ENCODE measurements at regions not wholly inside any gene's neighbourhood (a gene's known extent, or its start where the extent isn't known, plus 50 kb on each side); places are given as distances from the start of the nearest gene placed in this dataset.
A peak's percentile ranks its signal among the peaks of the same experiment; 100 is the strongest.

DNA sequence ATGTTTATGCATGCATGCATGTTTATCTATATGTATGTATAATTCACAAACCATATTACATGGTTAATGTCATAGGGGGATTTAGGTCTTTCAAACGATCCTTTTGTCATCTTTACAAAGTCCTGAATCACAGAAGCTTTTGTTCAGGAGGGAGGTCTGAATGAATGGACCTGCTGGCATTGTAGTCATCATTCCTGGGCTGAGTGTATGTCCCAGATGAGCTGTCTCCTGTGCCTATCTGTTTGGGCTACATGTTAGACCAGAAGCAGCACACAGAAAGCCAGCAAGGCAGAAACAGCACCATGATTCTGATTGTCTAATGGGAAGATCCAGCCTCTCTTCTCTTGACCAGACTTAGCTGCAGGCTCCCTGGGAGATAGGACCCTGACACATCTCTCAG lies 69.5 kb downstream of the ADM start:
- Histone ChIP-seq H3K36me3 (ENCODE audit: control insufficient read depth in 3 of 3, insufficient read depth in 2 of 3, low read depth in 1 of 3, low read length in 3 of 3) (no peaks in the 10 kb centered on the region), H3K27me3 (ENCODE audit: control insufficient read depth in 3 of 3, insufficient read depth in 3 of 3, low read length in 3 of 3) (no peaks in the 10 kb centered on the region), H3K27ac (ENCODE audit: low read depth in 1 of 3, low read length in 2 of 3) (no peak overlapping the region), H3K9me3 (ENCODE audit: control insufficient read depth in 2 of 2, insufficient read depth in 1 of 2, low read depth in 1 of 2, low read length in 1 of 2) (no peaks in the 10 kb centered on the region), H3K4me3 (ENCODE audit: low read depth in 1 of 3, low read length in 3 of 3) (no peak overlapping the region), H3K4me1 (ENCODE audit: control insufficient read depth in 3 of 3, insufficient read depth in 2 of 3, low read depth in 1 of 3, low read length in 2 of 3) (peaks cover 0 to 4% (median 0%) of the 10 kb centered on the region in 3 donors)
- FAIRE-seq (no peak), DNase-seq (no peak)
- WGBS, 3 donors: 44 to 67% (median 53%) methylated on average over 1 of the region's 1 CpG

DNA sequence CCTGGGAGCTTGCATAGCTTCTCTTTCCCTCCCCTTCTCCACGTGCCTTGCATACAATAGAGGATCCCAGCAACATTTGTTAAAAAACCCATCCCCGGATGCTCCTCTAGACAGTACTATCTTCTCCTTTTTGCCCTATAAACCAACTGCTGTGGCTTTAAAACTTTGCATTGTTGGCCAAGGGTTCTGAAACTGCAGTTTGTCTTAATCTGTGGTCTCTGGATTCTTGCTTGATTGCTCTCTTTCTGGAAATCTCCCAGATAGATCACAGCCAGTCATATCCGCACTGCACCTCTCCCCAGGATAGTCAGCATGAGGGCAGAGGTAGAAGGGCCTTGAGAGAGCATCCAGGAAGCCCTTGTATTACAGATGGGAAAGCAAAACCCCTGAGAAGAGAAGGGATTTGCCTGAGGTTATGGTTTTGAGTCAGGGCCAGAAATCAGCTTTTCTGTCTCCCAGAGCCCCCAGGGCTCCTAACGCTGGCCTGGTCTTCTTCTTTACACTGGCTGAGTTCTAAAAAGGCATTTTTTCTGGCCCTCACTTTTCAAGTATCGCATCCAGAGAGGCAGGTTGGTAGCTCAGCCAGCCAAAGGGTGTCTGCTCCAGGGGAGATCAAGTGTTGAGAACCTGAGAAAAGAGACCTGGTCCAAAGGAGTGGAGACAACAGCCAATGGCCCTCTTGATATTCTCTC lies 70.6 kb downstream of the ADM start:
- Histone ChIP-seq H3K36me3 (ENCODE audit: control insufficient read depth in 3 of 3, insufficient read depth in 2 of 3, low read depth in 1 of 3, low read length in 3 of 3) (no peaks in the 10 kb centered on the region), H3K27me3 (ENCODE audit: control insufficient read depth in 3 of 3, insufficient read depth in 3 of 3, low read length in 3 of 3) (no peaks in the 10 kb centered on the region), H3K9me3 (ENCODE audit: control insufficient read depth in 2 of 2, insufficient read depth in 1 of 2, low read depth in 1 of 2, low read length in 1 of 2) (no peaks in the 10 kb centered on the region), H3K27ac (ENCODE audit: low read depth in 1 of 3, low read length in 2 of 3) (no peak overlapping the region), H3K4me3 (ENCODE audit: low read depth in 1 of 3, low read length in 3 of 3) (no peak overlapping the region), H3K4me1 (ENCODE audit: control insufficient read depth in 3 of 3, insufficient read depth in 2 of 3, low read depth in 1 of 3, low read length in 2 of 3) (peaks cover 0 to 4% (median 0%) of the 10 kb centered on the region in 3 donors)
- FAIRE-seq (no peak), DNase-seq (no peak)
- WGBS, 3 donors: 66 to 75% (median 71%) methylated on average over 5 of the region's 5 CpGs

DNA sequence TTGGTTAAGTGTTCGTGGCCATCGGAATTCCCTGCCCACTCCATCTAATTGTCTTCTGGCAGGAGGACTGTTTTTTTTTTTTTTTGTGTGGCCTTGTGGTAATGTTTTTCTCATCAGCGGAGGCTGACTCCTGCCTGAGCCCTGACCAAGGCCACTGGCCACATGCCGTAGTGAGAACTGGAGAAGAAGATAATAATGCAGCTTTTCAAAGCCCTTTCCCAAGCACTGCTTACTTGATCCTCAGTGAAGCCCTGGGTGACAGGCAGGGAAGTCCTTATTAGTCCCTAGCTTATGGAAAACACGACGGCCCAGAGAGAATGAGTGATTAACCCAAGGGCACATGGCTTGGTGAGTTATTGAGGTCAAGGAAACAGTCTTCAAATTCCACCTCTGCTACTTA lies 71.2 kb downstream of the ADM start:
- no peak overlapping the region for H3K27ac ChIP-seq (ENCODE audit: low read depth in 1 of 3, low read length in 2 of 3)
- FAIRE-seq (no peak), DNase-seq (no peak)
- no peaks in the 10 kb centered on the region for H3K36me3 ChIP-seq (ENCODE audit: control insufficient read depth in 3 of 3, insufficient read depth in 2 of 3, low read depth in 1 of 3, low read length in 3 of 3)
- 80 to 91% (median 85%) methylated on average over 6 of the region's 6 CpGs for WGBS, 3 donors
- H3K9me3 ChIP-seq (ENCODE audit: control insufficient read depth in 2 of 2, insufficient read depth in 1 of 2, low read depth in 1 of 2, low read length in 1 of 2): no peaks in the 10 kb centered on the region
- no peak overlapping the region for H3K4me3 ChIP-seq (ENCODE audit: low read depth in 1 of 3, low read length in 3 of 3)
- no peaks in the 10 kb centered on the region for H3K27me3 ChIP-seq (ENCODE audit: control insufficient read depth in 3 of 3, insufficient read depth in 3 of 3, low read length in 3 of 3)
- peaks cover 0 to 4% (median 0%) of the 10 kb centered on the region in 3 donors for H3K4me1 ChIP-seq (ENCODE audit: control insufficient read depth in 3 of 3, insufficient read depth in 2 of 3, low read depth in 1 of 3, low read length in 2 of 3)

DNA sequence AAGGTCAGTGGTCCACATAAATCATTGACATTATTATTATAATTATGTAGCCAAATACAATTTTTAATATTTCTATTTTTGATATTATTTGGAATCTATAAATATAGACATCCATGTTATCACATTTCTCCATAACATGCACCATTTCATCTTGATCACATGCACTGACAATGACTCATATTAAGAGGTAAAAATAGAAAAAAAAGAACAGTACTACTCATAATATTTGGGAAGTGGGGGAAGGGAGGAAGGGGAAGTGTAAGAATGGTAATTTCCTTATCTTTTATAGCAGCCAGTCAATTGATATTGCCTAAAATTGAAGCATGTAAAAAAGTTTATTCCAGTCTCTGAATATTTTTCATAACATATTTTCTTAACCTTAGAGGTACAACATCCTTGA lies 72.3 kb downstream of the ADM start:
- Histone ChIP-seq H3K36me3 (ENCODE audit: control insufficient read depth in 3 of 3, insufficient read depth in 2 of 3, low read depth in 1 of 3, low read length in 3 of 3) (no peaks in the 10 kb centered on the region), H3K27ac (ENCODE audit: low read depth in 1 of 3, low read length in 2 of 3) (no peak overlapping the region), H3K9me3 (ENCODE audit: control insufficient read depth in 2 of 2, insufficient read depth in 1 of 2, low read depth in 1 of 2, low read length in 1 of 2) (no peaks in the 10 kb centered on the region), H3K4me1 (ENCODE audit: control insufficient read depth in 3 of 3, insufficient read depth in 2 of 3, low read depth in 1 of 3, low read length in 2 of 3) (peaks cover 0 to 4% (median 0%) of the 10 kb centered on the region in 3 donors), H3K27me3 (ENCODE audit: control insufficient read depth in 3 of 3, insufficient read depth in 3 of 3, low read length in 3 of 3) (no peaks in the 10 kb centered on the region), H3K4me3 (ENCODE audit: low read depth in 1 of 3, low read length in 3 of 3) (no peak overlapping the region)
- DNase-seq (no peak), FAIRE-seq (no peak)

DNA sequence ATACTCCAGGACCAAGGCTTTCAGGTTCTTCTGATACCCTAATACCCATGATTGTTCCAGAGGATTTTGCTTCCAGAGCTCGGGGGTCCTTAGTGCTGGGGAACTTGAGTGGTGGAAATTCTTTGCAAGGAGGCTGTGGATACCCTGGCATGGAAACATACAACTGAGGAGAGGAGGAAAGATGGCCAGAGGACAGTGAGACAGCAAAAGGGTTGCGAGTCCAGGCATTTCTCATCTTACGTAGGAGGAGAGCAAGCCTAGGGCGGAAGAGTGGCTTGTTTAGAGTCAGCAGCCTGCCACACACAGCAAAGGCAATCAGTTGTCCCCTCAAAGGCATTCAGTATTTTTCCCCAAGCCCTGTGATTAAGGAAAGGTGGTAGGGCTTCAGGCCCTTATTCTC lies 73.5 kb downstream of the ADM start:
- Histone ChIP-seq H3K9me3 (ENCODE audit: control insufficient read depth in 2 of 2, insufficient read depth in 1 of 2, low read depth in 1 of 2, low read length in 1 of 2) (no peaks in the 10 kb centered on the region), H3K27ac (ENCODE audit: low read depth in 1 of 3, low read length in 2 of 3) (no peak overlapping the region), H3K36me3 (ENCODE audit: control insufficient read depth in 3 of 3, insufficient read depth in 2 of 3, low read depth in 1 of 3, low read length in 3 of 3) (no peaks in the 10 kb centered on the region), H3K4me1 (ENCODE audit: control insufficient read depth in 3 of 3, insufficient read depth in 2 of 3, low read depth in 1 of 3, low read length in 2 of 3) (peaks cover 0 to 2% (median 0%) of the 10 kb centered on the region in 3 donors), H3K4me3 (ENCODE audit: low read depth in 1 of 3, low read length in 3 of 3) (no peak overlapping the region), H3K27me3 (ENCODE audit: control insufficient read depth in 3 of 3, insufficient read depth in 3 of 3, low read length in 3 of 3) (no peaks in the 10 kb centered on the region)
- DNase-seq: no peak
- FAIRE-seq: no peak
- WGBS, 3 donors: 85 to 92% (median 92%) methylated on average over 4 of the region's 4 CpGs

DNA sequence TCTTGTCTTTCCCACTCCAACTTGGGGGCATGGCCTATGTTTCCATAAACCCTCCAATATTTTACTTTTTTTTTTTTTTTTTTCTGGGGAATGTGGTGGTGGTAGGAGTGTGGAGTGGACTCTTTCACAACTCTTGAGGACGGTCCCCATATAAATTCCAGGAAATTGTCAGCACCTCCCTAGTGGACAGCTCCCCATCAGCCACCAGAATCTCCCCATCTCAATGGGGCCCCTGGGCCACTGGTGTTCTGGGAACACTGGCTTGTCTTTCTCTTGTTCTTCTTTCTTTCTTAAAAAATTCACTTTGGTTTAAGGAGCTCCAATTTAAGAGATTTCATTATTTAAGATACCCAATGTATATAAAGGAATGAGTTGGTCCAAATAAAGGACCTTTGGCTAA lies 74.1 kb downstream of the ADM start:
- 10 to 55% (median 21%) methylated on average over 1 of the region's 1 CpG for WGBS, 3 donors
- Histone ChIP-seq H3K27me3 (ENCODE audit: control insufficient read depth in 3 of 3, insufficient read depth in 3 of 3, low read length in 3 of 3) (no peaks in the 10 kb centered on the region), H3K9me3 (ENCODE audit: control insufficient read depth in 2 of 2, insufficient read depth in 1 of 2, low read depth in 1 of 2, low read length in 1 of 2) (no peaks in the 10 kb centered on the region), H3K36me3 (ENCODE audit: control insufficient read depth in 3 of 3, insufficient read depth in 2 of 3, low read depth in 1 of 3, low read length in 3 of 3) (no peaks in the 10 kb centered on the region), H3K4me1 (ENCODE audit: control insufficient read depth in 3 of 3, insufficient read depth in 2 of 3, low read depth in 1 of 3, low read length in 2 of 3) (no peaks in the 10 kb centered on the region), H3K4me3 (ENCODE audit: low read depth in 1 of 3, low read length in 3 of 3) (no peak overlapping the region), H3K27ac (ENCODE audit: low read depth in 1 of 3, low read length in 2 of 3) (no peak overlapping the region)
- FAIRE-seq: no peak
- DNase-seq: peak; percentile 21 to 53

DNA sequence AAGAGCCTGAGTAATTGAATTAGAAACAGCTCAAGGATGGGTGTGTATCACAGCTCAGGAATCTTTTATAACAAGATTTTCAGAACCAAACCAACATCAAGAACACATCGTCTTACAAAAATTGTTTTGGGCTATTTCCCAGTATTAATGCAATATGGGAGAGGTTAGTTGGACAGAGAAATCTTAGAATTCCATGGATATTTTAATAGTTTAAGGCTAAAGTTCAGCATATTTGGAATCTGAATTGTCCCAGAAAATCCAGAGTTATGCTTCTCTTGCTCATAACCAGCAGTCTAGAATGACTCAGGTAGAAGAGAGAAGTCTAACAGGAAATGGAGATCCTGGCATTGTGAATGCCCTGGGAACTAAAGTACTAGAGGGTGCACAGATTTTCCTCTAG lies 74.6 kb downstream of the ADM start:
- no peaks in the 10 kb centered on the region for H3K27me3 ChIP-seq (ENCODE audit: control insufficient read depth in 3 of 3, insufficient read depth in 3 of 3, low read length in 3 of 3)
- 55 to 71% (median 61%) methylated on average over 1 of the region's 1 CpG for WGBS, 3 donors
- no peaks in the 10 kb centered on the region for H3K9me3 ChIP-seq (ENCODE audit: control insufficient read depth in 2 of 2, insufficient read depth in 1 of 2, low read depth in 1 of 2, low read length in 1 of 2)
- H3K27ac ChIP-seq (ENCODE audit: low read depth in 1 of 3, low read length in 2 of 3): peak overlapping the region in 1 of 3 donors; percentile 18
- no peak overlapping the region for H3K4me3 ChIP-seq (ENCODE audit: low read depth in 1 of 3, low read length in 3 of 3)
- no peak for DNase-seq
- FAIRE-seq: no peak
- H3K36me3 ChIP-seq (ENCODE audit: control insufficient read depth in 3 of 3, insufficient read depth in 2 of 3, low read depth in 1 of 3, low read length in 3 of 3): no peaks in the 10 kb centered on the region
- H3K4me1 ChIP-seq (ENCODE audit: control insufficient read depth in 3 of 3, insufficient read depth in 2 of 3, low read depth in 1 of 3, low read length in 2 of 3): no peaks in the 10 kb centered on the region

DNA sequence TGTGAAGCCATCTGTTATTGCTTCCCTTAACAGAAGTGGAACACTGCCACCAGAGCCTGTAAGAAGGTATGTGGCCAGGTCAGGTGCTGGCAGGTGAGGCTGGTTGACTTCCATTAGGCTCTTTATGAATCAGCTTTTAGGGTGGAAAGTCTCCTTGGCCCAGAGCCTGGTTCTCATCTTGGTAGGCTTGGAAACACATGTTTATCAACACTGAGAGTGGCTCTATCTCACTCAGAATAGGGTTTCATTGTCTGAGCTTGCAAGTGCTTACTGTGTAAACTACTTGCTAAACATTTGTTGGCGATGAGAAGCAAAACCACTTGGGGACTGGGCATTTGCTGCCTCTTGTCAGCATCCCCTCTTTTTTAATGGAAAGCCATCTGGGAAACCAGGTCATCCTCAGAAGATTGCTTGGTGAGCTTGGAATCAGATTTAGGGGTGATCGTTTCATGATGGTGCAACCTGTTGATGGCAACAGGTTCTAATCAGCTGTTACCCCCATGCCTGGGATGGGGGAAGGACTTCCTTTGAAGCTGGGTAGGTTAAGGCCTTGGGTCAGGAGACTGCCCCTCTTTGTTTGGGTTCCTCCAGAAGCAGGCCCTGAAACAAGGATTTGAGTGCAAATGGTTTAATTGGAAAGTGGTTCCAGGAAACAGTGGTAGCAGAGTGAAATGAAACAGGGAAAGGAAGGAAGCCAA lies 75.0 kb upstream of the AMPD3 start:
- no peaks in the 10 kb centered on the region for H3K4me1 ChIP-seq (ENCODE audit: control insufficient read depth in 3 of 3, insufficient read depth in 2 of 3, low read depth in 1 of 3, low read length in 2 of 3)
- H3K27ac ChIP-seq (ENCODE audit: low read depth in 1 of 3, low read length in 2 of 3): peak overlapping the region in 1 of 3 donors; percentile 18
- no peaks in the 10 kb centered on the region for H3K27me3 ChIP-seq (ENCODE audit: control insufficient read depth in 3 of 3, insufficient read depth in 3 of 3, low read length in 3 of 3)
- 42 to 68% (median 53%) methylated on average over 2 of the region's 2 CpGs for WGBS, 3 donors
- no peaks in the 10 kb centered on the region for H3K9me3 ChIP-seq (ENCODE audit: control insufficient read depth in 2 of 2, insufficient read depth in 1 of 2, low read depth in 1 of 2, low read length in 1 of 2)
- no peaks in the 10 kb centered on the region for H3K36me3 ChIP-seq (ENCODE audit: control insufficient read depth in 3 of 3, insufficient read depth in 2 of 3, low read depth in 1 of 3, low read length in 3 of 3)
- H3K4me3 ChIP-seq (ENCODE audit: low read depth in 1 of 3, low read length in 3 of 3): no peak overlapping the region
- no peak for DNase-seq
- FAIRE-seq: no peak

DNA sequence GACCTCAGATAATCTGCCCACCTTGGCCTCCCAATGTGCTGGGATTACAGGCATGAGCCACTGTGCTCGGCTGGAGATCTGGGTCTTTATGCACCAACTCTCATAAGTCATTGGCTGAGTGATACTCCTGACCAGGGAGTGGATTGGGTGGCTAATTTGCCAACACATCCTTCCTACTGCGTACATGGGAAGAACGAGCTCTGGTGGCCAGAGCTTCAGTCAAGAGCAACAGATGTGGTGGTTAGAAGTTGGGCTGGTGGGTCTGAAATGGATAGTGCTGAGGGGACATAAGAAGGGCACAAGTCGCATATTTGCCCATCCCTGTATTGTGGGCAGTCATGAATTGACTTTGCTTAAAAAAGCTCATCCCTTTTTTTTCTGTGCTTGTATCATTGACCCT lies 74.1 kb upstream of the AMPD3 start:
- DNase-seq: no peak
- Histone ChIP-seq H3K27me3 (ENCODE audit: control insufficient read depth in 3 of 3, insufficient read depth in 3 of 3, low read length in 3 of 3) (no peaks in the 10 kb centered on the region), H3K36me3 (ENCODE audit: control insufficient read depth in 3 of 3, insufficient read depth in 2 of 3, low read depth in 1 of 3, low read length in 3 of 3) (no peaks in the 10 kb centered on the region), H3K27ac (ENCODE audit: low read depth in 1 of 3, low read length in 2 of 3) (no peak overlapping the region), H3K9me3 (ENCODE audit: control insufficient read depth in 2 of 2, insufficient read depth in 1 of 2, low read depth in 1 of 2, low read length in 1 of 2) (no peaks in the 10 kb centered on the region), H3K4me3 (ENCODE audit: low read depth in 1 of 3, low read length in 3 of 3) (no peak overlapping the region), H3K4me1 (ENCODE audit: control insufficient read depth in 3 of 3, insufficient read depth in 2 of 3, low read depth in 1 of 3, low read length in 2 of 3) (no peaks in the 10 kb centered on the region)
- no peak for FAIRE-seq
- 79 to 88% (median 81%) methylated on average over 4 of the region's 4 CpGs for WGBS, 3 donors

Measured in small intestine (tissue), 7 donors.